HK-2 (cell line): ENCODE measurements at regions not wholly inside any gene's neighbourhood (a gene's known extent, or its start where the extent isn't known, plus 50 kb on each side); places are given as distances from the start of the nearest gene placed in this dataset.
"Not testable (repeated sequence)": the region's sequence is repeated elsewhere in the genome, so short reads cannot be mapped to it uniquely, and the experiment has no call there.

Experiments used
- DNase-seq: peaks from one replicate; pipeline ENCODE4 v3.0.0-alpha.2; 2018; ENCODE audit not compliant: unreplicated experiment

- no peak for DNase-seq
Measured at GRCh38 chr4:79217025-79217424, 108.8 kb downstream of the NAA11 start.

GRCh38 chr4:79213702-79214101 lies 112.2 kb downstream of the NAA11 start:
- no peak for DNase-seq

- DNase-seq = no peak
Measured at GRCh38 chr4:79213010-79213409, 112.9 kb downstream of the NAA11 start.

GRCh38 chr4:79212311-79212710 lies 113.5 kb downstream of the NAA11 start:
- DNase-seq = no peak

- DNase-seq = no peak
Measured at GRCh38 chr4:79211490-79211889, 114.4 kb downstream of the NAA11 start.

GRCh38 chr4:79210636-79211049 lies 115.2 kb downstream of the NAA11 start:
- DNase-seq = no peak

GRCh38 chr4:79209822-79210635 lies 115.8 kb downstream of the NAA11 start:
- no peak for DNase-seq

- no peak for DNase-seq
Measured at GRCh38 chr4:79209081-79209480, 116.8 kb downstream of the NAA11 start.

- DNase-seq = no peak
Measured at GRCh38 chr4:79207281-79207680, 118.6 kb downstream of the NAA11 start.

- no peak for DNase-seq
Measured at GRCh38 chr4:79206660-79207059, 119.2 kb downstream of the NAA11 start.

- DNase-seq = no peak
Measured at GRCh38 chr4:79205121-79205520, 120.7 kb downstream of the NAA11 start.

GRCh38 chr4:79201971-79202370 lies 123.9 kb downstream of the NAA11 start:
- DNase-seq = no peak

- no peak for DNase-seq
Measured at GRCh38 chr4:79199743-79200142, 126.1 kb downstream of the NAA11 start.

GRCh38 chr4:79198951-79199587 lies 126.8 kb downstream of the NAA11 start:
- DNase-seq = no peak

- DNase-seq = no peak
Measured at GRCh38 chr4:79197275-79198009, 128.4 kb downstream of the NAA11 start.

- DNase-seq = not testable (repeated sequence)
Measured at GRCh38 chr4:79191292-79191691, 134.6 kb downstream of the NAA11 start.

- no peak for DNase-seq
Measured at GRCh38 chr4:79185526-79186045, 140.3 kb downstream of the NAA11 start.

GRCh38 chr4:79184476-79184875 lies 141.4 kb downstream of the NAA11 start:
- DNase-seq = no peak

- DNase-seq = no peak
Measured at GRCh38 chr4:79182209-79182608, 143.7 kb downstream of the NAA11 start.

GRCh38 chr4:79181190-79181589 lies 144.7 kb downstream of the NAA11 start:
- DNase-seq = no peak

- DNase-seq = no peak
Measured at GRCh38 chr4:79178760-79179159, 147.1 kb downstream of the NAA11 start.

GRCh38 chr4:79177388-79177787 lies 148.5 kb downstream of the NAA11 start:
- DNase-seq = no peak
